Gastrocnemius medialis (tissue), 4 donors: ENCODE measurements at regions not wholly inside any gene's neighbourhood (a gene's known extent, or its start where the extent isn't known, plus 50 kb on each side); places are given as distances from the start of the nearest gene placed in this dataset.

ENCODE experiments used
- CTCF ChIP-seq, 5 experiments: fragments of 450-650 bp in 3 of 5; fragments of 200-600 bp in 2 of 5; sonication (generic) in 2 of 5; IDR thresholded peaks in 4 of 5; conservative IDR thresholded peaks in 1 of 5; 1 replicate in 4 of 5; 2 replicates in 1 of 5; pipeline ENCODE4 v1.5.1; 2016 to 2019; ENCODE audit warnings: antibody characterized with exemption in 5 of 5, mild to moderate bottlenecking in 3 of 5, moderate library complexity in 3 of 5
- POLR2A ChIP-seq, 2 donors: fragments of 450-650 bp; IDR thresholded peaks; one replicate each; pipeline ENCODE4 v1.6.1; 2017; ENCODE audit warnings: antibody characterized with exemption in 2 of 2, mild to moderate bottlenecking in 2 of 2, moderate library complexity in 2 of 2

- TF ChIP-seq CTCF (IDR thresholded peaks at IDR 0.05 in 4 of 5, conservative IDR thresholded peaks at IDR 0.05 in 1 of 5) (no peak), POLR2A (IDR thresholded peaks at IDR 0.05) (peak in 1 of 2 donors; percentile 36)
These were observed 113.9 kb upstream of the PRSS58 start for GRCh38 chr7:142371586-142372377.
